ENCODE measurements at regions not wholly inside any gene's neighbourhood (a gene's known extent, or its start where the extent isn't known, plus 50 kb on each side); places are given as distances from the start of the nearest gene placed in this dataset.
"Not testable (repeated sequence)": the region's sequence is repeated elsewhere in the genome, so short reads cannot be mapped to it uniquely, and the experiment has no call there.

DNA sequence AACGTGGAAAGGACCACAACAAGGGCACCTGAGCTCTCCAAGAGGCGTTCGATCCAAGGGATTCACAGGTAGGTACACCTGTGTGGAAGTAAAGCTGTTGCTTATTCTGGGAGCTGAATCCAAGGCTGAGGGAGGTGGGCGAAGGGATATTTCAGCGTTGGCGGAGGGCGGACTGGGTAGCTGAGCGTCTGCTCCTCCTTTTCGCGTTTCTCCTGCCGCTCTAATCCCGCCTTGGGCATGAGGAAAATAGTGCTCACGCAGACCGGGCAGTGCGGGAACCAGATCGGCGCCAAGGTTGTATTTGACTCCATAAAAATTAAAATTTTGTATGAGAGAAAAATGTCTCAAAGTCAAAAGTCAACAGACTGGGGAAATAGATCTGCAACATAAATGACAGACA, 3966.2 kb upstream of the OR11H1 start:
- H3K27ac ChIP-seq (ENCODE audit: extremely low read depth, low read depth, low read length); CTCF ChIA-PET; H3K36me3 ChIP-seq (ENCODE audit: control insufficient read depth in 2 of 2, insufficient read depth in 1 of 2, low read length in 2 of 2); H3K9me3 ChIP-seq (ENCODE audit: control insufficient read depth, insufficient read depth, low read depth, low read length); POLR2A ChIA-PET; H3K4me1 ChIP-seq (ENCODE audit: control insufficient read depth, insufficient read depth, low read length); H3K4me3 ChIP-seq (ENCODE audit: low read depth, low read length): not testable (repeated sequence)

DNA sequence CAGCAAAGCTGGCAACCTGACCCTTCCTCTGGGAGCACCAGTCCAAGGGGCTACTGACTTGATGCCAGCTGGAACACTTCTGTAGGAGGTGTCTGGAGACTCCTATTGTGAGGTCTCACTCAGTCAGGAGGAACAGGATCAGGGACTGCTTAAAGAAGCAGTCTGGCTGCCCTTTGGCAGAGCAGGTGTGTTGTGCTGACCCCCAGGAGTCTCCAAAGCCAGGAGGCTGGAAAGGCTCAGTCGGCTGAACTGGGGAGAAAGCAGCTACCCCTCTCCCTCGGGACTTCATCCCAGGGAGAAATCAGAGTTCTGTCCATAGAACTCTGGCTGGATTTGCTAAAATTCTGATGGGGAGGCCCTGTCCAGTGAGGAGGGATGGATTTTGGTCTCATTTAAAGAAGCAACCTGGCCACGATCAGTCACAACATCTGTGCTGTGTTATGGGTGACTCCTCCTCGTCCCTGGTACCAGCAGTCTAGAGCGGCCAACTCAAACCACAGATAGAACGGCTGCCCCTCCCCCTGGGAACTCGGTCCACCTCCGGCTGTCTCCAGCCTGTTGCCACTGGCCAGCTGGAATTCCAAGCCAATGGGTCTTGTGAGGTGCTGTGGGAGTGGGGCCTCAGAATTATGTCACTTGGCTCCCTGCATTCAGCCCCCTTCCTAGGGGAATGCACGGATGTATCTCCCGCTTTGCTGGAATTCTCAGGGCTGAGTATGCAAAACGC, 3959.0 kb upstream of the OR11H1 start:
- POLR2A ChIA-PET; H3K4me1 ChIP-seq (ENCODE audit: control insufficient read depth, insufficient read depth, low read length); H3K27ac ChIP-seq (ENCODE audit: extremely low read depth, low read depth, low read length); H3K9me3 ChIP-seq (ENCODE audit: control insufficient read depth, insufficient read depth, low read depth, low read length); CTCF ChIA-PET; H3K36me3 ChIP-seq (ENCODE audit: control insufficient read depth in 2 of 2, insufficient read depth in 1 of 2, low read length in 2 of 2); H3K4me3 ChIP-seq (ENCODE audit: low read depth, low read length): not testable (repeated sequence)

DNA sequence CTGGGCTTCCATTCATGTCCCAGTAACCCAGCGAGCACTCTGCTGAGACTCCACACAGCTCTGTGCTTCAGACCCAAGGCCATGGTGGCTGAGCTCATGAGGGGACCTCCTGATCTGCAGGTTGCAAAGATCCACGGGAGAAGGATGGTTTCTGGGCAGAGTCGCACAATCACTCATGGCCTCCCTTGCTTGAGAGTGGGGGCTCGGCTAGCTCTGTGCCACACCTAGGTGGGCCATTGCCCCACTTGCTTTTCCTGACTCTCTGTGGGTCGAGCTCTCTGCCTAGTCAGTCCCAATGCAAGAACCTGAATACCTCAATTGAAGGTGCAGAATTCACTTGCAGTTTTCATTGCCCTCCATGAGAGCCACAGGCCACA, 3958.4 kb upstream of the OR11H1 start:
- POLR2A ChIA-PET: not testable (repeated sequence)

DNA sequence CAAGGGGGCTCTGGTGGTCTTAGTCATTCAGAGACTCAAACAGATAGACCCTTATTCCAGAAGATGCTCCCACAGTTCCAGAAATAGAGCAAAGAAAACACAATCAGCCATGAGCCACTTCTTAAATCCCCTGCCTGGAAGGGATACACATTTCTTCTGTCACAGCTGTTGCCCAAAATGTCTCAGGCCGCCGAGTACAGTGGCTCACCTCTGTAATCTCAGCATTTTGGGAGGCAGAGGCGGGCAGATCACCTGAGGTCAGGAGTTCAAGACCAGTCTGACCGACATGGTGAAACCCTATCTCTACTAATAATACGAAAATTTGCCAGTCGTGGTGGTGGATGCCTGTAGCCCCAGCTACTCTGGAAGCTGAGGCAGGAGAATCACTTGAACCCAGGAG, 3954.8 kb upstream of the OR11H1 start:
- H3K9me3 ChIP-seq (ENCODE audit: control insufficient read depth, insufficient read depth, low read depth, low read length); H3K4me3 ChIP-seq (ENCODE audit: low read depth, low read length); H3K36me3 ChIP-seq (ENCODE audit: control insufficient read depth in 2 of 2, insufficient read depth in 1 of 2, low read length in 2 of 2); POLR2A ChIA-PET; CTCF ChIA-PET; H3K27ac ChIP-seq (ENCODE audit: extremely low read depth, low read depth, low read length); H3K4me1 ChIP-seq (ENCODE audit: control insufficient read depth, insufficient read depth, low read length): not testable (repeated sequence)

More for the DNA sequence above, 3958.4 kb upstream of the OR11H1 start:
- H3K9me3 ChIP-seq (ENCODE audit: control insufficient read depth, insufficient read depth, low read depth, low read length); CTCF ChIA-PET; H3K36me3 ChIP-seq (ENCODE audit: control insufficient read depth in 2 of 2, insufficient read depth in 1 of 2, low read length in 2 of 2); H3K27ac ChIP-seq (ENCODE audit: extremely low read depth, low read depth, low read length); H3K4me1 ChIP-seq (ENCODE audit: control insufficient read depth, insufficient read depth, low read length); H3K4me3 ChIP-seq (ENCODE audit: low read depth, low read length): not testable (repeated sequence)

DNA sequence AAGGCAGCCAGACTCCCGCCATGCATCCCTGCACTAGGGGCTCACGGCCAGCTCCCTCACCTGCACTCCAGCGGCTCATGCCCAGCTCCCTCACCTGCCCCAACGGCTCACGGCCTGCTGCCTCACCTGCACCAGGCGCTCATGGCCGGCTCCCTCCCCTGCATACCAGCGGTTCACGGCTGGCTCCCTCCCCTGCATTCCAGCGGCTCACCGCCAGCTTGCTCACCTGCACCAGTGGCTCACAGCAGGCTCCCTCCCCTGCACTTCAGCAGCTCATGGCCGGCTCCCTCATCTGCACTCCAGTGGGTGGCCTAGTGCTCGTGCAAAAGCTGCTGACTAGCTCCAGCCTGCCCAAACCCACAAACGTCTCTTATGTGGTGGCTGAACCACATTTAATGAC, 3953.8 kb upstream of the OR11H1 start:
- CTCF ChIA-PET; H3K36me3 ChIP-seq (ENCODE audit: control insufficient read depth in 2 of 2, insufficient read depth in 1 of 2, low read length in 2 of 2); H3K4me3 ChIP-seq (ENCODE audit: low read depth, low read length); H3K9me3 ChIP-seq (ENCODE audit: control insufficient read depth, insufficient read depth, low read depth, low read length); H3K27ac ChIP-seq (ENCODE audit: extremely low read depth, low read depth, low read length); POLR2A ChIA-PET; H3K4me1 ChIP-seq (ENCODE audit: control insufficient read depth, insufficient read depth, low read length): not testable (repeated sequence)

DNA sequence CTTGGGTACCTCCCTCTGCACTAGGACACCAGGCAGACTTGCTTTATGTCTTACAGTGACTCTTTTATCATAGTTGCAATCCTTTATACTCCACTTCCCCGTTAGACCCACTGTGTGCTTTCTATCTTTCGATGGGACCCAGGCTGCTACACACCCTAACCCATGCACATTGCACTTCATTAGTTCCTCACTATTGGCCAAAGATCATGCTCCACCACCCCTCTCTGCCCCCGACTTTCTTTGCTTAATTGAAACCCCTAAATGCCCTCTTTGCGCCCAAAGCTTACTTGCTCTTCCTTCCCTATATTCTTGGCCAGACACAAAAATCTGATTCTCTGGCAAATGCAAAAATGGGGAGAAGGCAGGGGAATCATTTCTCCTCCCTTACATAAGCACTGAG, 3953.3 kb upstream of the OR11H1 start:
- H3K9me3 ChIP-seq (ENCODE audit: control insufficient read depth, insufficient read depth, low read depth, low read length); H3K27ac ChIP-seq (ENCODE audit: extremely low read depth, low read depth, low read length); H3K4me3 ChIP-seq (ENCODE audit: low read depth, low read length); H3K36me3 ChIP-seq (ENCODE audit: control insufficient read depth in 2 of 2, insufficient read depth in 1 of 2, low read length in 2 of 2); H3K4me1 ChIP-seq (ENCODE audit: control insufficient read depth, insufficient read depth, low read length); POLR2A ChIA-PET; CTCF ChIA-PET: not testable (repeated sequence)

DNA sequence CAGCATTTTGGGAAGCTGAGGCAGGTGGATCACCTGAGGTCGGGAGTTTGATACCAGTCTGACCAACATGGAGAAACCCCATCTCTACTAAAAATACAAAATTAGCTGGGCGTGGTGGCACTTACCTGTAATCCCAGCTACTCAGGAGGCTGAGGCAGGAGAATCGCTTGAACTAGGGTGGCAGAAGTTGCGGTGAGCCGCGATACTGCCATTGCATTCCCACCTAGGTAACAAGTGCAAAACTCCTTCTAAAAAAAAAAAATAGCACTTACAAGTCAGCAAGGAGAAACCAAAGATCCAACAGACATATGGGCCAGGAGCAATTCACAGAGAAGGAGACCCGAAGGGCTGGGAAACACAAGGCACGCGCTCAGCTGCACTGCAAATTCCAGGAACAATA, 3951.3 kb upstream of the OR11H1 start:
- H3K27ac ChIP-seq (ENCODE audit: extremely low read depth, low read depth, low read length); H3K36me3 ChIP-seq (ENCODE audit: control insufficient read depth in 2 of 2, insufficient read depth in 1 of 2, low read length in 2 of 2); POLR2A ChIA-PET; H3K9me3 ChIP-seq (ENCODE audit: control insufficient read depth, insufficient read depth, low read depth, low read length); CTCF ChIA-PET; H3K4me3 ChIP-seq (ENCODE audit: low read depth, low read length); H3K4me1 ChIP-seq (ENCODE audit: control insufficient read depth, insufficient read depth, low read length): not testable (repeated sequence)

DNA sequence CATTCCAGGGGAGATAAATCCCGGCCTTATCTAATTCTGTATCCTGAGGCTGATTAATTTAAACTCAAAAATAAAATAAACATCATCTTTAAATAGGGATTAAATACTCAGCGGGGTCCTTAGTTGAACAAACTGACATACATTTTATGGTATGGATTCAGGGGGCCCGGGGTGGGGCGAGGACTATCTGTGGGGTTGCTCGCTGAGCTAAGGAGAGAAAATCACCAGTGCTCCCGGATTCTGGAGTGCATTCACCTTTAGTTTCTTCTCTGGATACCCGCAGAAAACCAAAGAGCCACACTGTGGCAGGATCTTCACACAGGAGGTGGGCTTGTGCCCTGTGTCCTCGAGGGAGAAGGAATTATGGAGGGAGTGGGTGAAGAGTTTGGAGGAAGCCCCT, 3949.9 kb upstream of the OR11H1 start:
- H3K27ac ChIP-seq (ENCODE audit: extremely low read depth, low read depth, low read length); CTCF ChIA-PET; H3K9me3 ChIP-seq (ENCODE audit: control insufficient read depth, insufficient read depth, low read depth, low read length); H3K36me3 ChIP-seq (ENCODE audit: control insufficient read depth in 2 of 2, insufficient read depth in 1 of 2, low read length in 2 of 2); H3K4me1 ChIP-seq (ENCODE audit: control insufficient read depth, insufficient read depth, low read length); H3K4me3 ChIP-seq (ENCODE audit: low read depth, low read length); POLR2A ChIA-PET: not testable (repeated sequence)

DNA sequence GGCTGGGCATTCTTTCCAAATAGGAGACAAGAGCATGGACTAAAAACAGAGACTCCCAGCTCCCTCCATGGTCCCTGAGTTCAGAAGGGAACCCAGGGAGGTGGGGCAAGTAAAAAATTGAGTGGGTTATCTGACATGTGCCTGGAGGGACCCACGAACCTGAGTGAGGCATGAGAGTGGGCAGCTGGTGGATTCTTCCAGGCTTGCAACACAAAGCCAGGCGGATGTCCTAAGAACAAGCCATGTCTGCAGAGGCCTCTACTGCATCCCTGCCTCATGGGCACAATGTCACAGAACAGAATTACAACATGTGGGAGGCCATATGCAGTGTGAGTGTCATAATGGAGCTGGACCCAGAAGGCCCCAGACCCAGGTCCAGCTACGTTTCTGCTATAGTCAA, 3949.4 kb upstream of the OR11H1 start:
- POLR2A ChIA-PET; H3K4me1 ChIP-seq (ENCODE audit: control insufficient read depth, insufficient read depth, low read length); H3K9me3 ChIP-seq (ENCODE audit: control insufficient read depth, insufficient read depth, low read depth, low read length); CTCF ChIA-PET; H3K27ac ChIP-seq (ENCODE audit: extremely low read depth, low read depth, low read length); H3K4me3 ChIP-seq (ENCODE audit: low read depth, low read length); H3K36me3 ChIP-seq (ENCODE audit: control insufficient read depth in 2 of 2, insufficient read depth in 1 of 2, low read length in 2 of 2): not testable (repeated sequence)

DNA sequence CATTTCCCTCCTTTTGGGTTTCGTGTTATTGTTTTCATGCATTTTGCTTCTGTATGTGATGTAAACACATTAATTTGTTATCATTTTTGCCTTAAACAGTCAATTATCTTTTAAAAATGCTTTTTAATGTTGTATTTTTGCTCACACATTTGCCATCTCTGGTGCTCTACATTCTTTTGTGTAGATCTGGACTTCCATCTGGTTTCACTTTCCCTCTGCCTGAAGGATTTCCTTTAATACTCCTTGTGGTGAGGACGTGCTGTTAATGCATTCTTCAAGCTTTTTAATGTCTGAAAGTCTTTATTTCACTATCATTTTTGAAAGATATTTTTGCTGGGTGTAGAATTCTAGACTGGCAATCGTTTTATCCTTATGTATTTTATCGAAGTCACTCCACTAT, 3945.9 kb upstream of the OR11H1 start:
- POLR2A ChIA-PET; H3K27ac ChIP-seq (ENCODE audit: extremely low read depth, low read depth, low read length); H3K4me1 ChIP-seq (ENCODE audit: control insufficient read depth, insufficient read depth, low read length); H3K36me3 ChIP-seq (ENCODE audit: control insufficient read depth in 2 of 2, insufficient read depth in 1 of 2, low read length in 2 of 2); H3K4me3 ChIP-seq (ENCODE audit: low read depth, low read length); CTCF ChIA-PET; H3K9me3 ChIP-seq (ENCODE audit: control insufficient read depth, insufficient read depth, low read depth, low read length): not testable (repeated sequence)

DNA sequence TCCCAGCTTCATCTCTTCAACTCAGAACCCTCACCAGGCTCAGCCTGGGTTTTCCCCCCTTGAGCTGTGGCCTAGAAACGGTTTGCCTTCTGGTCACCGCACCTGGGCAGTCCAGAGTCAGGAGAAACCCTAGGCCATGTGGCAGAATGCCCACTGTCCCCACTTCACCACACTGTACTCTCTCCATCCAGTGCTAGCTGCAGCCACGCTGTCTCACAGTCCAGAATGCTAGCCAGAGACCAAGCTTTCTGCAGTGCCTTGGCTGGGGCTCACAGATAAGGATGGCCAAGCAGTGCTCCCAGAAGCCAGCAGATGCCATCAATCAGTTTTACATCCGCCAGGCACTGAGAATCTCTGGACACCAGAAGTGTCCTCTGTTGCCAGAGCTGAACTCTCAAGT, 3943.8 kb upstream of the OR11H1 start:
- CTCF ChIA-PET; POLR2A ChIA-PET; H3K4me1 ChIP-seq (ENCODE audit: control insufficient read depth, insufficient read depth, low read length); H3K36me3 ChIP-seq (ENCODE audit: control insufficient read depth in 2 of 2, insufficient read depth in 1 of 2, low read length in 2 of 2); H3K27ac ChIP-seq (ENCODE audit: extremely low read depth, low read depth, low read length); H3K9me3 ChIP-seq (ENCODE audit: control insufficient read depth, insufficient read depth, low read depth, low read length); H3K4me3 ChIP-seq (ENCODE audit: low read depth, low read length): not testable (repeated sequence)

DNA sequence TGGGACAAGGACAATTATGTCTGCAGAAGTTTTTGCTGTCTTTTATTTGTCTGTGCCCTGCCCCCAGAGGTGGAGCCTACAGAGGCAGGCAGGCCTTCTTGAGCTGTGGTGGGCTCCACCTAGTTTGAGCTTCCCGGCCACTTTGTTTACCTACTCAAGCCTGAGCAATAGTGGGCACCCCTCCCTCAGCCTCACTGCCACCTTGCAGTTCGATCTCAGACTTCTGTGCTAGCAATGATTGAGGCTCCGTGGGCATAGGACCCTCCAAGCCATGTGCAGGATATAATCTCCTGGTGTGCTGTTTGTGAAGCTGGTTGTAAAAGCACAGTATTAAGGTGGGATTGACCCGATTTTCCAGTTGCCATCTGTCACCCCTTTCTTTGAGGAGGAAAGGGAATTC, 3933.4 kb upstream of the OR11H1 start:
- H3K4me3 ChIP-seq (ENCODE audit: low read depth, low read length); H3K9me3 ChIP-seq (ENCODE audit: control insufficient read depth, insufficient read depth, low read depth, low read length); H3K4me1 ChIP-seq (ENCODE audit: control insufficient read depth, insufficient read depth, low read length); CTCF ChIA-PET; H3K36me3 ChIP-seq (ENCODE audit: control insufficient read depth in 2 of 2, insufficient read depth in 1 of 2, low read length in 2 of 2); POLR2A ChIA-PET; H3K27ac ChIP-seq (ENCODE audit: extremely low read depth, low read depth, low read length): not testable (repeated sequence)

Measured in HEK293 (cell line).